NB4 (cell line): ENCODE measurements at regions not wholly inside any gene's neighbourhood (a gene's known extent, or its start where the extent isn't known, plus 50 kb on each side); places are given as distances from the start of the nearest gene placed in this dataset.

Source experiments
- DNase-seq: peaks from one replicate; pipeline ENCODE4 v3.0.0; 2010; ENCODE audit warnings: low read depth
- H3K4me3 ChIP-seq: one replicate; pipeline ENCODE4 v1.5.1; 2011; ENCODE audit warnings: mild to moderate bottlenecking, low read depth, low read length, moderate library complexity
- CTCF ChIP-seq: IDR thresholded peaks from one replicate; pipeline ENCODE4 v1.5.1; 2012; ENCODE audit warnings: low read depth, low read length
- MAX ChIP-seq: IDR thresholded peaks from 2 replicates; pipeline ENCODE4 v1.6.1; 2011; ENCODE audit warnings: low read depth, low read length
- MYC ChIP-seq: IDR thresholded peaks from 2 replicates; pipeline ENCODE4 v1.6.1; 2011; ENCODE audit warnings: low read depth, low read length
- POLR2A ChIP-seq: IDR thresholded peaks from 2 replicates; pipeline ENCODE4 v1.6.1; 2011; ENCODE audit warnings: mild to moderate bottlenecking; ENCODE audit not compliant: insufficient read length; ENCODE audit errors: extremely low read depth

GRCh38 chr3:180229113-180229512, 192.4 kb upstream of the PEX5L start:
- no peak overlapping the region for H3K4me3 ChIP-seq
- TF ChIP-seq POLR2A (no peak), MYC (no peak), MAX (no peak), CTCF (no peak)
- peak; percentile 1 for DNase-seq

- TF ChIP-seq CTCF (no peak), MAX (no peak), POLR2A (no peak), MYC (no peak)
- DNase-seq, result no peak
- H3K4me3 ChIP-seq, result no peak overlapping the region
Observed at GRCh38 chr3:180239939-180240338, 203.2 kb upstream of the PEX5L start.

GRCh38 chr3:180246688-180247195, 210.0 kb upstream of the PEX5L start:
- no peak for TF ChIP-seq POLR2A
- no peak for TF ChIP-seq MAX
- TF ChIP-seq CTCF, result no peak
- no peak for TF ChIP-seq MYC
- H3K4me3 ChIP-seq, result no peak overlapping the region
- peak; percentile 15 for DNase-seq

- H3K4me3 ChIP-seq, result no peak overlapping the region
- DNase-seq, result no peak
- TF ChIP-seq POLR2A (no peak), MAX (no peak), MYC (no peak), CTCF (no peak)
Observed at GRCh38 chr3:180250172-180250571, 213.4 kb upstream of the PEX5L start.

- no peak overlapping the region for H3K4me3 ChIP-seq
- no peak for TF ChIP-seq CTCF
- no peak for DNase-seq
Observed at GRCh38 chr3:180252683-180253082, 215.9 kb upstream of the PEX5L start.

- TF ChIP-seq POLR2A, result no peak
- no peak for TF ChIP-seq MAX
- no peak for TF ChIP-seq MYC
- TF ChIP-seq CTCF, result no peak
- no peak for DNase-seq
Observed at GRCh38 chr3:180253283-180253682, 216.5 kb upstream of the PEX5L start.

More at GRCh38 chr3:180253283-180253682, 216.5 kb upstream of the PEX5L start:
- H3K4me3 ChIP-seq, result no peak overlapping the region
